ENCODE measurements at regions not wholly inside any gene's neighbourhood (a gene's known extent, or its start where the extent isn't known, plus 50 kb on each side); places are given as distances from the start of the nearest gene placed in this dataset.

- H3K4me1 ChIP-seq (ENCODE audit: control insufficient read depth in 1 of 2, insufficient read depth in 2 of 2, low read length in 2 of 2): no peaks in the 10 kb centered on the region
- H3K27me3 ChIP-seq (ENCODE audit: control insufficient read depth in 1 of 2, insufficient read depth in 2 of 2, low read length in 1 of 2): no peaks in the 10 kb centered on the region
- intact Hi-C loops (cut with DNase I): no loop called here
- H3K9me3 ChIP-seq (ENCODE audit: control insufficient read depth, low read length): no peaks in the 10 kb centered on the region
- ATAC-seq (ENCODE audit: low FRiP score) (no peak), DNase-seq (no peak)
- no peak overlapping the region for H3K27ac ChIP-seq (ENCODE audit: low read depth in 1 of 2, low read length in 2 of 2)
- WGBS, 2 donors: 84 to 88% methylated on average over 2 of the region's 2 CpGs
- H3K4me3 ChIP-seq (ENCODE audit: low read length in 2 of 2): no peak overlapping the region
- no peaks in the 10 kb centered on the region for H3K36me3 ChIP-seq (ENCODE audit: control insufficient read depth in 1 of 2, insufficient read depth in 2 of 2, low read length in 1 of 2)
Measured at GRCh38 chr12:89092297-89092696, 260.0 kb downstream of the DUSP6 start.

- Histone ChIP-seq H3K27me3 (ENCODE audit: control insufficient read depth in 1 of 2, insufficient read depth in 2 of 2, low read length in 1 of 2) (no peaks in the 10 kb centered on the region), H3K4me3 (ENCODE audit: low read length in 2 of 2) (no peak overlapping the region), H3K9me3 (ENCODE audit: control insufficient read depth, low read length) (no peaks in the 10 kb centered on the region), H3K36me3 (ENCODE audit: control insufficient read depth in 1 of 2, insufficient read depth in 2 of 2, low read length in 1 of 2) (no peaks in the 10 kb centered on the region), H3K27ac (ENCODE audit: low read depth in 1 of 2, low read length in 2 of 2) (no peak overlapping the region), H3K4me1 (ENCODE audit: control insufficient read depth in 1 of 2, insufficient read depth in 2 of 2, low read length in 2 of 2) (no peaks in the 10 kb centered on the region)
- 89 to 100% methylated on average over 1 of the region's 1 CpG for WGBS, 2 donors
- intact Hi-C loops (cut with DNase I): no loop called here
- DNase-seq (no peak), ATAC-seq (ENCODE audit: low FRiP score) (no peak)
Measured at GRCh38 chr12:89091293-89091841, 260.9 kb downstream of the DUSP6 start.

GRCh38 chr12:89089264-89089663 is 263.0 kb downstream of the DUSP6 start:
- 47 to 61% methylated on average over 2 of the region's 2 CpGs for WGBS, 2 donors
- no peak for ATAC-seq (ENCODE audit: low FRiP score)
- intact Hi-C loops (cut with DNase I): no loop called here

GRCh38 chr12:89087876-89088275 is 264.4 kb downstream of the DUSP6 start:
- intact Hi-C loops (cut with DNase I): no loop called here
- Histone ChIP-seq H3K9me3 (ENCODE audit: control insufficient read depth, low read length) (no peaks in the 10 kb centered on the region), H3K27ac (ENCODE audit: low read depth in 1 of 2, low read length in 2 of 2) (no peak overlapping the region), H3K27me3 (ENCODE audit: control insufficient read depth in 1 of 2, insufficient read depth in 2 of 2, low read length in 1 of 2) (no peaks in the 10 kb centered on the region), H3K4me1 (ENCODE audit: control insufficient read depth in 1 of 2, insufficient read depth in 2 of 2, low read length in 2 of 2) (no peaks in the 10 kb centered on the region), H3K36me3 (ENCODE audit: control insufficient read depth in 1 of 2, insufficient read depth in 2 of 2, low read length in 1 of 2) (no peaks in the 10 kb centered on the region), H3K4me3 (ENCODE audit: low read length in 2 of 2) (no peak overlapping the region)
- no peak for DNase-seq
- 54 to 73% methylated on average over 1 of the region's 1 CpG for WGBS, 2 donors
- ATAC-seq (ENCODE audit: low FRiP score): no peak

More at GRCh38 chr12:89089264-89089663, 263.0 kb downstream of the DUSP6 start:
- DNase-seq: no peak
- Histone ChIP-seq H3K36me3 (ENCODE audit: control insufficient read depth in 1 of 2, insufficient read depth in 2 of 2, low read length in 1 of 2) (no peaks in the 10 kb centered on the region), H3K4me3 (ENCODE audit: low read length in 2 of 2) (no peak overlapping the region), H3K4me1 (ENCODE audit: control insufficient read depth in 1 of 2, insufficient read depth in 2 of 2, low read length in 2 of 2) (no peaks in the 10 kb centered on the region), H3K27ac (ENCODE audit: low read depth in 1 of 2, low read length in 2 of 2) (no peak overlapping the region), H3K27me3 (ENCODE audit: control insufficient read depth in 1 of 2, insufficient read depth in 2 of 2, low read length in 1 of 2) (no peaks in the 10 kb centered on the region), H3K9me3 (ENCODE audit: control insufficient read depth, low read length) (no peaks in the 10 kb centered on the region)

GRCh38 chr12:89087149-89087825 is 265.0 kb downstream of the DUSP6 start:
- Histone ChIP-seq H3K36me3 (ENCODE audit: control insufficient read depth in 1 of 2, insufficient read depth in 2 of 2, low read length in 1 of 2) (no peaks in the 10 kb centered on the region), H3K9me3 (ENCODE audit: control insufficient read depth, low read length) (no peaks in the 10 kb centered on the region), H3K4me1 (ENCODE audit: control insufficient read depth in 1 of 2, insufficient read depth in 2 of 2, low read length in 2 of 2) (no peaks in the 10 kb centered on the region), H3K27me3 (ENCODE audit: control insufficient read depth in 1 of 2, insufficient read depth in 2 of 2, low read length in 1 of 2) (no peaks in the 10 kb centered on the region), H3K27ac (ENCODE audit: low read depth in 1 of 2, low read length in 2 of 2) (no peak overlapping the region), H3K4me3 (ENCODE audit: low read length in 2 of 2) (no peak overlapping the region)
- no peak for ATAC-seq (ENCODE audit: low FRiP score)
- intact Hi-C loops (cut with DNase I): no loop called here
- no peak for DNase-seq
- WGBS, 2 donors: 64 to 69% methylated on average over 6 of the region's 6 CpGs

- no peak overlapping the region for H3K4me3 ChIP-seq (ENCODE audit: low read length in 2 of 2)
- no peak for ATAC-seq (ENCODE audit: low FRiP score)
- no peak overlapping the region for H3K27ac ChIP-seq (ENCODE audit: low read depth in 1 of 2, low read length in 2 of 2)
- intact Hi-C loops (cut with DNase I): no loop called here
- no peaks in the 10 kb centered on the region for H3K36me3 ChIP-seq (ENCODE audit: control insufficient read depth in 1 of 2, insufficient read depth in 2 of 2, low read length in 1 of 2)
- 37 to 39% methylated on average over 5 of the region's 5 CpGs for WGBS, 2 donors
- H3K4me1 ChIP-seq (ENCODE audit: control insufficient read depth in 1 of 2, insufficient read depth in 2 of 2, low read length in 2 of 2): no peaks in the 10 kb centered on the region
- H3K9me3 ChIP-seq (ENCODE audit: control insufficient read depth, low read length): peaks cover 2% of the 10 kb centered on the region
- no peaks in the 10 kb centered on the region for H3K27me3 ChIP-seq (ENCODE audit: control insufficient read depth in 1 of 2, insufficient read depth in 2 of 2, low read length in 1 of 2)
- DNase-seq: no peak
Measured at GRCh38 chr12:89085421-89085820, 266.9 kb downstream of the DUSP6 start.

- no peak for ATAC-seq (ENCODE audit: low FRiP score)
- no peak overlapping the region for H3K4me3 ChIP-seq (ENCODE audit: low read length in 2 of 2)
- no peaks in the 10 kb centered on the region for H3K36me3 ChIP-seq (ENCODE audit: control insufficient read depth in 1 of 2, insufficient read depth in 2 of 2, low read length in 1 of 2)
- intact Hi-C loops (cut with DNase I): no loop called here
- no peak overlapping the region for H3K27ac ChIP-seq (ENCODE audit: low read depth in 1 of 2, low read length in 2 of 2)
- no peaks in the 10 kb centered on the region for H3K4me1 ChIP-seq (ENCODE audit: control insufficient read depth in 1 of 2, insufficient read depth in 2 of 2, low read length in 2 of 2)
- no peaks in the 10 kb centered on the region for H3K27me3 ChIP-seq (ENCODE audit: control insufficient read depth in 1 of 2, insufficient read depth in 2 of 2, low read length in 1 of 2)
- WGBS, 2 donors: 52 to 58% methylated on average over 3 of the region's 3 CpGs
- no peak for DNase-seq
- H3K9me3 ChIP-seq (ENCODE audit: control insufficient read depth, low read length): peaks cover 2% of the 10 kb centered on the region
Measured at GRCh38 chr12:89084751-89085150, 267.6 kb downstream of the DUSP6 start.

- H3K36me3 ChIP-seq (ENCODE audit: control insufficient read depth in 1 of 2, insufficient read depth in 2 of 2, low read length in 1 of 2): no peaks in the 10 kb centered on the region
- no peak overlapping the region for H3K4me3 ChIP-seq (ENCODE audit: low read length in 2 of 2)
- H3K27me3 ChIP-seq (ENCODE audit: control insufficient read depth in 1 of 2, insufficient read depth in 2 of 2, low read length in 1 of 2): no peaks in the 10 kb centered on the region
- no peaks in the 10 kb centered on the region for H3K4me1 ChIP-seq (ENCODE audit: control insufficient read depth in 1 of 2, insufficient read depth in 2 of 2, low read length in 2 of 2)
- intact Hi-C loops (cut with DNase I): no loop called here
- DNase-seq (no peak), ATAC-seq (ENCODE audit: low FRiP score) (no peak)
- WGBS, 2 donors: 87 to 91% methylated on average over 3 of the region's 3 CpGs
- peaks cover 2% of the 10 kb centered on the region for H3K9me3 ChIP-seq (ENCODE audit: control insufficient read depth, low read length)
- H3K27ac ChIP-seq (ENCODE audit: low read depth in 1 of 2, low read length in 2 of 2): no peak overlapping the region
Measured at GRCh38 chr12:89083491-89083890, 268.8 kb downstream of the DUSP6 start.

- H3K4me3 ChIP-seq (ENCODE audit: low read length in 2 of 2): no peak overlapping the region
- H3K27me3 ChIP-seq (ENCODE audit: control insufficient read depth in 1 of 2, insufficient read depth in 2 of 2, low read length in 1 of 2): no peaks in the 10 kb centered on the region
- no peak overlapping the region for H3K27ac ChIP-seq (ENCODE audit: low read depth in 1 of 2, low read length in 2 of 2)
- intact Hi-C loops (cut with DNase I): no loop called here
- H3K4me1 ChIP-seq (ENCODE audit: control insufficient read depth in 1 of 2, insufficient read depth in 2 of 2, low read length in 2 of 2): no peaks in the 10 kb centered on the region
- ATAC-seq (ENCODE audit: low FRiP score): no peak
- peaks cover 2% of the 10 kb centered on the region for H3K9me3 ChIP-seq (ENCODE audit: control insufficient read depth, low read length)
- WGBS, 2 donors: 72 to 75% methylated on average over 1 of the region's 1 CpG
- DNase-seq: no peak
- H3K36me3 ChIP-seq (ENCODE audit: control insufficient read depth in 1 of 2, insufficient read depth in 2 of 2, low read length in 1 of 2): no peaks in the 10 kb centered on the region
Measured at GRCh38 chr12:89082370-89082753, 269.9 kb downstream of the DUSP6 start.

All from aorta (tissue), 5 donors.